NCI-H524 (cell line): ENCODE measurements at regions not wholly inside any gene's neighbourhood (a gene's known extent, or its start where the extent isn't known, plus 50 kb on each side); places are given as distances from the start of the nearest gene placed in this dataset.

Source experiments
- DNase-seq, 2 experiments: peaks; one replicate each; lab custom pipeline; 2025; lab: John Stamatoyannopoulos, UW

GRCh38 chrX:40167850-40168479 lies 70.2 kb upstream of the BCOR start:
- DNase-seq = no peak

GRCh38 chrX:40167233-40167849 lies 69.6 kb upstream of the BCOR start:
- DNase-seq = no peak

- peak; percentile 73 to 86 for DNase-seq
Observed at GRCh38 chrX:40166582-40166981, 68.8 kb upstream of the BCOR start.

- no peak for DNase-seq
Observed at GRCh38 chrX:40165861-40166260, 68.1 kb upstream of the BCOR start.

- DNase-seq = no peak
Observed at GRCh38 chrX:40165206-40165605, 67.4 kb upstream of the BCOR start.

GRCh38 chrX:40164751-40165150 lies 67.0 kb upstream of the BCOR start:
- DNase-seq = no peak

- peak; percentile 16 to 50 for DNase-seq
Observed at GRCh38 chrX:40158036-40158706, 60.4 kb upstream of the BCOR start.

GRCh38 chrX:40157228-40158035 lies 59.7 kb upstream of the BCOR start:
- DNase-seq = peak; percentile 35 to 45

- peak; percentile 71 to 81 for DNase-seq
Observed at GRCh38 chrX:40156470-40157227, 58.9 kb upstream of the BCOR start.

GRCh38 chrX:40155589-40156469 lies 58.1 kb upstream of the BCOR start:
- DNase-seq = peak; percentile 51 to 76

- peak; percentile 73 to 83 for DNase-seq
Observed at GRCh38 chrX:40154853-40155588, 57.3 kb upstream of the BCOR start.

GRCh38 chrX:40154250-40154852 lies 56.6 kb upstream of the BCOR start:
- peak; percentile 90 to 91 for DNase-seq

- DNase-seq = peak; percentile 64 to 74
Observed at GRCh38 chrX:40153345-40154249, 55.8 kb upstream of the BCOR start.

- peak in 1 of 2 experiments; percentile 47 for DNase-seq
Observed at GRCh38 chrX:40152741-40153344, 55.1 kb upstream of the BCOR start.

- peak; percentile 32 to 50 for DNase-seq
Observed at GRCh38 chrX:40152173-40152711, 54.5 kb upstream of the BCOR start.

GRCh38 chrX:40151211-40152172 lies 53.7 kb upstream of the BCOR start:
- peak; percentile 47 to 49 for DNase-seq

GRCh38 chrX:40150503-40150902 lies 52.7 kb upstream of the BCOR start:
- DNase-seq = peak in 1 of 2 experiments; percentile 27
